BLaER1 (cell line): ENCODE measurements at regions not wholly inside any gene's neighbourhood (a gene's known extent, or its start where the extent isn't known, plus 50 kb on each side); places are given as distances from the start of the nearest gene placed in this dataset.

Source experiments
- H3K27ac ChIP-seq: shearing (Covaris generic); formaldehyde crosslinking; 2 replicates; pipeline ENCODE4 v1.8.1; 2022
- H3K27me3 ChIP-seq: shearing (Covaris generic); formaldehyde crosslinking; 2 replicates; pipeline ENCODE4 v1.8.1; 2022
- H3K36me3 ChIP-seq: shearing (Covaris generic); formaldehyde crosslinking; 2 replicates; pipeline ENCODE4 v1.8.1; 2022
- H3K4me1 ChIP-seq: shearing (Covaris generic); formaldehyde crosslinking; 2 replicates; pipeline ENCODE4 v1.8.1; 2022
- H3K4me2 ChIP-seq: shearing (Covaris generic); formaldehyde crosslinking; 2 replicates; pipeline ENCODE4 v1.8.1; 2022
- H3K4me3 ChIP-seq: shearing (Covaris generic); formaldehyde crosslinking; 2 replicates; pipeline ENCODE4 v1.8.1; 2022
- H3K9ac ChIP-seq: shearing (Covaris generic); formaldehyde crosslinking; 2 replicates; pipeline ENCODE4 v1.8.1; 2022
- H3K9me3 ChIP-seq: shearing (Covaris generic); formaldehyde crosslinking; 2 replicates; pipeline ENCODE4 v1.8.1; 2022
- H4K20me1 ChIP-seq: shearing (Covaris generic); formaldehyde crosslinking; 2 replicates; pipeline ENCODE4 v1.8.1; 2022
- Cebpa-rat ChIP-seq: shearing (Covaris generic); IDR thresholded peaks from 2 replicates; pipeline ENCODE4 v1.8.1; 2022

- Histone ChIP-seq H3K4me1 (no peaks in the 10 kb centered on the region), H4K20me1 (no peaks in the 10 kb centered on the region), H3K4me3 (no peak overlapping the region), H3K9ac (no peak overlapping the region), H3K27ac (no peak overlapping the region), H3K9me3 (no peaks in the 10 kb centered on the region), H3K4me2 (no peak overlapping the region), H3K27me3 (no peaks in the 10 kb centered on the region), H3K36me3 (no peaks in the 10 kb centered on the region)
- TF ChIP-seq Cebpa-rat = no peak
These were observed 145.2 kb downstream of the NTMT2 start for GRCh38 chr1:170290991-170291390.

DNA sequence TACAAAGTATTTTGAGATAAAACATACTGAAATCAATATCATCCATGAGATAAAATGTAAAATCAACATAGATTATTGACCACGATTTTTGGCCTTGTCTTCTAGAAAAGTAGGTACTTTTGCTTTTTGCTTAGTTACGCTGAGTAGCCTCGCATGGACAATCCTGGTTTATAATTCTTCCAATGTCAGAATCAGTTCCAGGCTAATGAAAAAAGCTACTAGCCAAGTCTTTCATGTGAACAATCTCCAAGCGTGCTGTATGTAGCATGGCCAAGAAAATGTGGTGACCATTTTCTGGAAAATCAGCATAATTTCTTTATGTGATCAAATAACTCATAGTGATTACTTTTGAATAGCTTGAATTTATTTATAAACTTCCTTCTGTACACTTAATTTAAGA is 145.8 kb downstream of the NTMT2 start:
- no peak for TF ChIP-seq Cebpa-rat
- Histone ChIP-seq H3K9me3 (no peaks in the 10 kb centered on the region), H3K4me1 (no peaks in the 10 kb centered on the region), H3K4me3 (no peak overlapping the region), H3K4me2 (no peak overlapping the region), H4K20me1 (no peaks in the 10 kb centered on the region), H3K27me3 (no peaks in the 10 kb centered on the region), H3K9ac (no peak overlapping the region), H3K36me3 (no peaks in the 10 kb centered on the region), H3K27ac (no peak overlapping the region)

DNA sequence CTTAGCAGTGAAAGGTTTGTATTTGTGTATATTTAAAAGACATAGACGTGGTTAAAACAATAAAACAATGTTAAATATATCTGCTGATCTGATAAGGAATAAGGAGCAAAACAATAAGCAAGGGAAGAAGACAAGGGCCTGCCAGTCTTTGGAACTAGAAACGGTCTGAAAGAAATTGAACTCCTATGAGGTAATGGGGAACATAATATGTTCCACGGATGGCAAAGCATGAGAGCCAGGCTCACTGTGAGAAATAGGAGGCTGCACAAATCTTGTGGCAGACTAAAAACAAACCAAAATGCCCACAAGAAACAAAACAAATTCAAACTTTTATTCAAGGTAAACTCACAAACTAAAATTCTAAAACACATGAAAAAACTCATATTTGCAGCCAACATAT is 150.5 kb downstream of the NTMT2 start:
- no peaks in the 10 kb centered on the region for H4K20me1 ChIP-seq
- no peak for TF ChIP-seq Cebpa-rat
- H3K9ac ChIP-seq = no peak overlapping the region

GRCh38 chr1:170296642-170297041 is 150.9 kb downstream of the NTMT2 start:
- Histone ChIP-seq H3K4me2 (no peak overlapping the region), H3K4me1 (no peaks in the 10 kb centered on the region), H3K4me3 (no peak overlapping the region), H3K36me3 (no peaks in the 10 kb centered on the region), H3K27ac (no peak overlapping the region), H3K9ac (no peak overlapping the region), H3K9me3 (no peaks in the 10 kb centered on the region), H3K27me3 (no peaks in the 10 kb centered on the region), H4K20me1 (no peaks in the 10 kb centered on the region)
- no peak for TF ChIP-seq Cebpa-rat

More for the DNA sequence above, 150.5 kb downstream of the NTMT2 start:
- Histone ChIP-seq H3K4me1 (no peaks in the 10 kb centered on the region), H3K4me3 (no peak overlapping the region), H3K4me2 (no peak overlapping the region), H3K27me3 (no peaks in the 10 kb centered on the region), H3K27ac (no peak overlapping the region), H3K36me3 (no peaks in the 10 kb centered on the region), H3K9me3 (no peaks in the 10 kb centered on the region)

- Histone ChIP-seq H3K9ac (no peak overlapping the region), H3K4me2 (no peak overlapping the region), H3K27ac (no peak overlapping the region), H3K27me3 (no peaks in the 10 kb centered on the region), H4K20me1 (no peaks in the 10 kb centered on the region), H3K9me3 (no peaks in the 10 kb centered on the region), H3K4me3 (no peak overlapping the region), H3K36me3 (no peaks in the 10 kb centered on the region), H3K4me1 (peaks cover 12% of the 10 kb centered on the region)
- no peak for TF ChIP-seq Cebpa-rat
These were observed 155.8 kb downstream of the NTMT2 start for GRCh38 chr1:170301596-170301995.

DNA sequence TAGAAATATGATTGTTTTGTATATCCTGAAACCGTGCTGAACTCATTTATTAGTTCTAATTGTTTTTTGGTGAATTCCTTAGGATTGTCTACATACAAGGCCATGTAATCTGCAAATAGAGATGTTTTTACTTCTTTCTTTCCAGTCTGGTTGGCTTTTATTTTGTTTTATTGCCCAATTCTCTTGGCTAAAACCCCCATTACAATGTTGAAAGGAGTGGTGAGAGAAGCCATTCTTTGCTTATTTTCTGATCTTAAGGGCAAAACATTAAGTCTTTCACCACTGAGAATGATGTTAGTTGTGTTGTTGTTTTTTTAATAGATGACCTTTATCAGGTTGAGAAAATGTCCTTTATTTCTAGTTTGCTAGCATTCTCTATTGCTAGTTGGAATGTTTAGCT is 157.3 kb downstream of the NTMT2 start:
- no peaks in the 10 kb centered on the region for H3K36me3 ChIP-seq
- no peaks in the 10 kb centered on the region for H3K9me3 ChIP-seq
- TF ChIP-seq Cebpa-rat = no peak
- H3K4me1 ChIP-seq = peaks cover 12% of the 10 kb centered on the region
- H3K4me3 ChIP-seq = no peak overlapping the region
- no peaks in the 10 kb centered on the region for H3K27me3 ChIP-seq
- H3K4me2 ChIP-seq = no peak overlapping the region
- no peak overlapping the region for H3K9ac ChIP-seq
- H4K20me1 ChIP-seq = no peaks in the 10 kb centered on the region
- no peak overlapping the region for H3K27ac ChIP-seq

DNA sequence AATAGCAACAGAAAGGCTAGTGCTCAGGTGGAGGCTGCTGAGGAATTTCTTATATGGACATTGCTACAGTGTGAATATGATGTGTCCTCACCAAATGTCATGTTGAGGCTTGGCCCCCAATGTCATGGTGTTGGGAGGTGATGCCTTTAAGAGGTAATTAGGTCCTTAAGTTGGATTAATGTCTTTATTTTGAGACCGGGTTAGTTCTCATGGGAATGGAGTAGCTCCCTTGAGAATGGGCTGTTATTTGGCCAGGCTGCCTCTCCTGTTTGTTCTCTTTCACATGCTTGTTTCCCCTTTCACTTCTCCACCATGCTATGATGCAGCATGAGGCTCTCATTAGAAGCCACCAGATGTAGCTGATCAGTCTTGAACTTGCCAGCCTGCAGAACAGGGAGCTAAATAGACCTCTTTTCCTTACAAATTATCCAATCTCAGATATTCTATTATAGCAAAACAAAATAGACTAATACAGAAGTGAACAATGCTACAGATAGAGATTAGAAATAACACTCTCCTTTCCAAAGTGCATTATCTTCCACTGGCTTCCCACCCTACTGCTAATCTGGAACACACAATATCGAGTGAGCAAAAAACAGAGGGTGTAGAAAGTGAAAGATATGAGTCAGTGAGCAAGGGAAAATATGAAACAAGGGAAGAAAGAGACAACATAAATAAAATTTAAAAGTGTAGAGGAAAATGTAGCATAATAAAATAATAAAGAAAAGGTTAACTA is 160.2 kb downstream of the NTMT2 start:
- Histone ChIP-seq H3K27ac (no peak overlapping the region), H3K9ac (no peak overlapping the region), H4K20me1 (no peaks in the 10 kb centered on the region), H3K4me2 (no peak overlapping the region), H3K36me3 (no peaks in the 10 kb centered on the region), H3K4me1 (peaks cover 12% of the 10 kb centered on the region), H3K4me3 (no peak overlapping the region), H3K9me3 (no peaks in the 10 kb centered on the region), H3K27me3 (no peaks in the 10 kb centered on the region)
- TF ChIP-seq Cebpa-rat = no peak

GRCh38 chr1:170306513-170306910 is 160.8 kb downstream of the NTMT2 start:
- Histone ChIP-seq H3K27ac (no peak overlapping the region), H3K4me3 (no peak overlapping the region), H4K20me1 (no peaks in the 10 kb centered on the region), H3K36me3 (no peaks in the 10 kb centered on the region), H3K9me3 (no peaks in the 10 kb centered on the region), H3K4me2 (no peak overlapping the region), H3K4me1 (peaks cover 12% of the 10 kb centered on the region), H3K27me3 (no peaks in the 10 kb centered on the region), H3K9ac (no peak overlapping the region)
- TF ChIP-seq Cebpa-rat = no peak

DNA sequence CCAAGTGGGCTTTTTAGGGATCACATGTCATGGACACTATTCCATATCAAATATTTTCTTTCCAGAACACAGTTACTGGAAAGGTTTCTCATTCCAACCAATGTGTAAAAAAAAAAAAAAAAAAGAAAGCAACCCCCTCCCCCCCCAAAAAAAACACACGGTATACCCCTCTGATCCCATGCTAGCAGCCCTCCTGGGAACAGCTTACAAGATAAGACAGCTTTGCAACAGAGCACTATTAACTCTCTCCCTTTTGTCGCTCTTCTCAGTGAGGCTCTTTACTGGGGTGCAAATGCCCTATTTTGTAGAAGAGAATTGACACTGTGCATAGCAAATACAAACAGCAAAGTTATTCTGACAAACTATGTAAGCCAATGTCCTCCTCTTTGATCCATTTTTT is 161.2 kb downstream of the NTMT2 start:
- Histone ChIP-seq H3K36me3 (no peaks in the 10 kb centered on the region), H4K20me1 (no peaks in the 10 kb centered on the region), H3K4me2 (no peak overlapping the region), H3K9ac (no peak overlapping the region), H3K4me1 (peaks cover 12% of the 10 kb centered on the region), H3K27me3 (no peaks in the 10 kb centered on the region), H3K9me3 (no peaks in the 10 kb centered on the region), H3K4me3 (no peak overlapping the region), H3K27ac (no peak overlapping the region)
- TF ChIP-seq Cebpa-rat = no peak

- no peak overlapping the region for H3K4me2 ChIP-seq
- no peak overlapping the region for H3K27ac ChIP-seq
- H3K4me1 ChIP-seq = peaks cover 12% of the 10 kb centered on the region
- no peak overlapping the region for H3K4me3 ChIP-seq
- no peaks in the 10 kb centered on the region for H3K36me3 ChIP-seq
- no peaks in the 10 kb centered on the region for H3K27me3 ChIP-seq
- no peaks in the 10 kb centered on the region for H4K20me1 ChIP-seq
- H3K9me3 ChIP-seq = no peaks in the 10 kb centered on the region
- TF ChIP-seq Cebpa-rat = no peak
- H3K9ac ChIP-seq = no peak overlapping the region
These were observed 161.7 kb downstream of the NTMT2 start for GRCh38 chr1:170307426-170307825.
